HCT116 (cell line): ENCODE measurements at regions not wholly inside any gene's neighbourhood (a gene's known extent, or its start where the extent isn't known, plus 50 kb on each side); places are given as distances from the start of the nearest gene placed in this dataset.

Experiments
- ATAC-seq: fragments of 200-7000 bp; cut with Tn5 transposase; 2 replicates; pipeline ENCODE4 v1.9.1; 2020; ENCODE audit warnings: mild to moderate bottlenecking, moderate library complexity
- BruUV-seq: library from RNA; stranded (reverse); fragments of 400-500 nt; replicated peaks from 2 replicates; lab custom pipeline; 2021; lab: Mats Ljungman, UMichigan
- CTCF ChIA-PET: fragments of 300-600 bp; sonication (Branson Sonifier 250); formaldehyde crosslinking; loops from one replicate; lab custom pipeline; 2021; ENCODE audit warnings: antibody characterized with exemption; lab: Charles Lee
- POLR2A ChIA-PET: fragments of 300-600, 350-600 bp; sonication (Branson Sonifier 250); formaldehyde crosslinking; loops from one replicate; lab custom pipeline; 2021; ENCODE audit warnings: antibody characterized with exemption; lab: Charles Lee
- RAD21 ChIA-PET, 2 experiments: fragments of 300-600 bp; sonication (Branson Sonifier 250); formaldehyde crosslinking; loops; one replicate each; lab custom pipeline; 2023; ENCODE audit warnings: low total read pairs in 2 of 2; ENCODE audit not compliant: uncharacterized antibody in 2 of 2, unreplicated experiment in 2 of 2, low non-redundant PET in 1 of 2; lab: Charles Lee
- DNase-seq: peaks from one replicate; pipeline ENCODE4 v3.0.0-alpha.2; 2010; ENCODE audit warnings: low read depth, low spot score
- H2AFZ ChIP-seq: fragments of 200-600 bp; shearing (Covaris generic), sonication (generic); 2 replicates; pipeline ENCODE4 v1.6.1; 2017; ENCODE audit warnings: low read depth, mixed run types, mixed read lengths, antibody characterized with exemption, low read length; ENCODE audit not compliant: poor library complexity, severe bottlenecking
- H3K27ac ChIP-seq: 2 replicates; pipeline ENCODE4 v1.5.1; 2012; ENCODE audit warnings: low read depth, low read length
- H3K27me3 ChIP-seq: fragments of 200-600 bp; sonication (generic); 2 replicates; pipeline ENCODE4 v1.6.1; 2016; ENCODE audit warnings: mixed run types, low read length, mixed read lengths; ENCODE audit not compliant: insufficient read depth
- H3K36me3 ChIP-seq, 2 experiments: fragments of 200-500 bp in 1 of 2; fragments of 200-600 bp in 1 of 2; sonication (Bioruptor generic) in 1 of 2; sonication (generic) in 1 of 2; 2 replicates each; pipeline versions ENCODE4 v1.5.1 to v1.6.1; 2014 to 2016; ENCODE audit warnings: low read length in 2 of 2, inconsistent platforms in 1 of 2, mixed read lengths in 1 of 2, mixed run types in 1 of 2; ENCODE audit not compliant: insufficient read depth in 2 of 2, control insufficient read depth in 1 of 2
- H3K4me1 ChIP-seq, 2 experiments: fragments of 200-600 bp in 1 of 2; sonication (generic) in 1 of 2; 2 replicates each; pipeline versions ENCODE4 v1.5.1 to v1.6.1; 2012 to 2017; ENCODE audit warnings: low read length in 2 of 2, inconsistent platforms in 1 of 2, mild to moderate bottlenecking in 1 of 2, mixed read lengths in 1 of 2, mixed run types in 1 of 2, moderate library complexity in 1 of 2; ENCODE audit not compliant: insufficient read depth in 2 of 2, control insufficient read depth in 1 of 2
- H3K4me2 ChIP-seq: fragments of 200-600 bp; sonication (generic); 2 replicates; pipeline ENCODE4 v1.6.1; 2017; ENCODE audit warnings: mixed run types, low read length, mixed read lengths
- H3K4me3 ChIP-seq, 2 experiments: fragments of 200-600 bp in 1 of 2; sonication (generic) in 1 of 2; replicated peaks in 1 of 2; 2 replicates each; pipeline ENCODE4 v1.5.1; 2011 to 2016; ENCODE audit warnings: low read length in 2 of 2, control low read depth in 1 of 2, low read depth in 1 of 2, mild to moderate bottlenecking in 1 of 2, mixed read lengths in 1 of 2, mixed run types in 1 of 2
- H3K79me2 ChIP-seq: fragments of 200-600 bp; sonication (generic); 2 replicates; pipeline ENCODE4 v1.6.1; 2017; ENCODE audit warnings: mild to moderate bottlenecking, mixed run types, low read length, moderate library complexity, mixed read lengths; ENCODE audit not compliant: insufficient read depth
- H3K9ac ChIP-seq: fragments of 200-600 bp; sonication (generic); 2 replicates; pipeline ENCODE4 v1.6.1; 2016; ENCODE audit warnings: low read length, mixed read lengths
- H3K9me2 ChIP-seq: fragments of 200-600 bp; sonication (generic), shearing (Covaris generic); 2 replicates; pipeline ENCODE4 v1.6.1; 2017; ENCODE audit warnings: mixed run types, mild to moderate bottlenecking, moderate library complexity; ENCODE audit not compliant: insufficient read depth
- H3K9me3 ChIP-seq, 2 experiments: fragments of 200-500 bp in 1 of 2; fragments of 200-600 bp in 1 of 2; sonication (Bioruptor generic) in 1 of 2; sonication (generic) in 1 of 2; 2 replicates each; pipeline ENCODE4 v1.6.1; 2014 to 2017; ENCODE audit warnings: low read length in 2 of 2, mixed read lengths in 2 of 2, inconsistent platforms in 1 of 2, low read depth in 1 of 2, mild to moderate bottlenecking in 1 of 2, mixed run types in 1 of 2, moderate library complexity in 1 of 2; ENCODE audit not compliant: control insufficient read depth in 1 of 2, insufficient read depth in 1 of 2
- H4K20me1 ChIP-seq: fragments of 200-600 bp; sonication (generic), shearing (Covaris generic); 2 replicates; pipeline ENCODE4 v1.6.1; 2017; ENCODE audit warnings: mixed run types, mild to moderate bottlenecking, moderate library complexity; ENCODE audit not compliant: insufficient read depth
- ATF3 ChIP-seq: IDR thresholded peaks from 2 replicates; pipeline ENCODE4 v1.6.1; 2012
- CBX3 ChIP-seq: IDR thresholded peaks from 2 replicates; pipeline ENCODE4 v1.6.1; 2012; ENCODE audit warnings: low read depth
- CEBPB ChIP-seq: IDR thresholded peaks from 2 replicates; pipeline ENCODE4 v1.6.1; 2012; ENCODE audit warnings: low read depth
- CTCF ChIP-seq, 3 experiments: fragments of 200-600 bp in 1 of 3; sonication (generic) in 1 of 3; IDR thresholded peaks in 2 of 3; conservative IDR thresholded peaks in 1 of 3; 2 replicates each; pipeline ENCODE4 v1.5.1; 2012 to 2017; ENCODE audit warnings: low read depth in 2 of 3, low read length in 2 of 3, antibody characterized with exemption in 1 of 3, borderline replicate concordance in 1 of 3, control low read depth in 1 of 3, mild to moderate bottlenecking in 1 of 3, mixed read lengths in 1 of 3, mixed run types in 1 of 3, moderate library complexity in 1 of 3; ENCODE audit not compliant: insufficient read depth in 1 of 3
- ELF1 ChIP-seq: IDR thresholded peaks from 2 replicates; pipeline ENCODE4 v1.6.1; 2012; ENCODE audit warnings: low read depth, borderline replicate concordance
- FOSL1 ChIP-seq: IDR thresholded peaks from 2 replicates; pipeline ENCODE4 v1.6.1; 2012; ENCODE audit warnings: low read depth
- MAX ChIP-seq: IDR thresholded peaks from 2 replicates; pipeline ENCODE4 v1.6.1; 2012
- POLR2A ChIP-seq: IDR thresholded peaks from 2 replicates; pipeline ENCODE4 v1.7.0; 2011; ENCODE audit warnings: borderline replicate concordance; ENCODE audit not compliant: insufficient read depth, insufficient read length; ENCODE audit errors: extremely low read depth
- POLR2AphosphoS5 ChIP-seq: IDR thresholded peaks from 2 replicates; pipeline ENCODE4 v1.6.1; 2011; ENCODE audit warnings: mild to moderate bottlenecking, low read depth, low read length, moderate library complexity
- REST ChIP-seq: IDR thresholded peaks from 2 replicates; pipeline ENCODE4 v1.6.1; 2012; ENCODE audit warnings: low read depth
- SIN3A ChIP-seq: IDR thresholded peaks from 2 replicates; pipeline ENCODE4 v1.6.1; 2012; ENCODE audit warnings: low read depth
- SP1 ChIP-seq: IDR thresholded peaks from 2 replicates; pipeline ENCODE4 v1.6.1; 2012; ENCODE audit warnings: low read depth
- SRF ChIP-seq: IDR thresholded peaks from 2 replicates; pipeline ENCODE4 v1.6.1; 2012; ENCODE audit warnings: low read depth
- TCF7L2 ChIP-seq: IDR thresholded peaks from 2 replicates; pipeline ENCODE4 v1.7.0; 2011; ENCODE audit warnings: borderline replicate concordance, inconsistent platforms; ENCODE audit not compliant: insufficient read depth, insufficient read length; ENCODE audit errors: extremely low read depth
- ZFX ChIP-seq: fragments of 450-650 bp; IDR thresholded peaks from 2 replicates; pipeline ENCODE4 v1.6.1; 2017
- ZNF274 ChIP-seq: fragments of 200-500 bp; sonication (Bioruptor generic); IDR thresholded peaks from 2 replicates; pipeline ENCODE4 v1.6.1; 2014; ENCODE audit warnings: mild to moderate bottlenecking, low read depth, low read length, inconsistent platforms
- intact Hi-C: fragments of 100-400 bp; cut with micrococcal nuclease; formaldehyde crosslinking; loops from 2 replicates; pipeline ENCODE4 v1.10.0; 2022

GRCh38 chr9:107112707-107113243 is 170.3 kb upstream of the RAD23B start:
- POLR2A ChIA-PET, result no interaction called here
- H3K4me1 ChIP-seq, result no peaks in the 10 kb centered on the region

More at GRCh38 chr9:107112707-107113243, 170.3 kb upstream of the RAD23B start:
- DNase-seq, result no peak
- Histone ChIP-seq H3K9me2 (no peaks in the 10 kb centered on the region), H3K4me2 (no peak overlapping the region)
- RAD21 ChIA-PET, result no interaction called here
- TF ChIP-seq ATF3 (no peak), POLR2A (no peak), ZNF274 (no peak), MAX (no peak), FOSL1 (no peak), CEBPB (no peak), TCF7L2 (no peak), SP1 (no peak), SRF (no peak), REST (no peak), POLR2AphosphoS5 (no peak), ELF1 (no peak), CTCF (IDR thresholded peaks at IDR 0.05 in 2 of 3, conservative IDR thresholded peaks at IDR 0.05 in 1 of 3; ENCODE audit: borderline replicate concordance in 1 of 3, insufficient read depth in 1 of 3, low read depth in 2 of 3, low read length in 2 of 3) (no peak), CBX3 (no peak), ZFX (no peak), SIN3A (no peak)
- TF ChIP-seq, all 23 proteins: peak for 0
- H3K79me2 ChIP-seq, result no peaks in the 10 kb centered on the region
- peaks cover 34% of the 10 kb centered on the region; the same call in 1 of the 2 replicates for H3K27me3 ChIP-seq
- no peaks in the 10 kb centered on the region for H3K36me3 ChIP-seq
- intact Hi-C loops, result no loop called here
- ATAC-seq, result no peak
- H2AFZ ChIP-seq, result no peak overlapping the region
- CTCF ChIA-PET, result no interaction called here
- no peak overlapping the region for H3K27ac ChIP-seq
- no peak overlapping the region for H3K4me3 ChIP-seq
- H3K9ac ChIP-seq, result no peak overlapping the region
- BruUV-seq, result no TSS peak
- no peaks in the 10 kb centered on the region for H3K9me3 ChIP-seq
- no peaks in the 10 kb centered on the region for H4K20me1 ChIP-seq
